ENCODE measurements at regions not wholly inside any gene's neighbourhood (a gene's known extent, or its start where the extent isn't known, plus 50 kb on each side); places are given as distances from the start of the nearest gene placed in this dataset.
"Not testable (repeated sequence)": the region's sequence is repeated elsewhere in the genome, so short reads cannot be mapped to it uniquely, and the experiment has no call there.

DNA sequence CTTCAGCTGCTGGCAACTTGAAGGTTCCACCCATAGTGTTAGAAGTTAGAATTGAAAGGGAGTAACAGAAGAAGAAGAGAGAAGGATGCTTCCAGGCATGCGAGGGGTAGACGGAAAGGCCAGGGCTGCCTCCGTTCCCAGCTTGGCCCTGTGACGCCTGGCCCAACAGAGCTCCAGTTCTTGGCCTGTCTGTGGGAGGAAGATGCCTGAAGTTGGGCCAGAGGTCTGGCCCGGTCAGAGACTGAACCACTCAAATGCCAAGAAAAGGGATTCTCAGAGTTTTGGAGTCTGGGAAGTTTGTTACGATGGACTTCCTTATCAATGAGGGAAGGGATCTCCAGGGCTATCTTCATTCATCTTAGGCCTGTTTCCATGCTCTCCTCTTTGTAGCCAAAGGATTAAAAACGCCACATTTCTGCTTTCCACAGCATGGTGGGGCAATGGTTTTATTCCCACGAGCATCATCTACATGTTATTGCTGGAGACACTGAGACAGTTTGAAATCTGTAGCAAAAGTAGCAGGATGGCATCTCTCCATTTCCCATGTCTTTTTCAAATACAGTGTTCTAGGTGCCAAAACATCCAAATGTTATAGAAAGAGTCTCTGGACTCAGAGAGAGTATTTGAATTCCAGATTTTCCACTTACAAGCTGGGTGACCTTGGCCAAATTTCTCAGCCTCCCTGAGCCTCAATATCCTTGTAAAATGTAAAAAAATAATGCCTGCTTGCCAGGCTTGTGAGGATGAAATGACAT lies 65.4 kb upstream of the ANKRD55 start:
- no peak for DNase-seq (ENCODE audit: low read depth)

GRCh38 chr5:56297851-56298250 lies 64.7 kb upstream of the ANKRD55 start:
- no peak for DNase-seq (ENCODE audit: low read depth)

GRCh38 chr5:56295311-56295710 lies 62.2 kb upstream of the ANKRD55 start:
- not testable (repeated sequence) for DNase-seq (ENCODE audit: low read depth)

- DNase-seq (ENCODE audit: low read depth): no peak
Measured at GRCh38 chr5:56294354-56294753, 61.2 kb upstream of the ANKRD55 start.

DNA sequence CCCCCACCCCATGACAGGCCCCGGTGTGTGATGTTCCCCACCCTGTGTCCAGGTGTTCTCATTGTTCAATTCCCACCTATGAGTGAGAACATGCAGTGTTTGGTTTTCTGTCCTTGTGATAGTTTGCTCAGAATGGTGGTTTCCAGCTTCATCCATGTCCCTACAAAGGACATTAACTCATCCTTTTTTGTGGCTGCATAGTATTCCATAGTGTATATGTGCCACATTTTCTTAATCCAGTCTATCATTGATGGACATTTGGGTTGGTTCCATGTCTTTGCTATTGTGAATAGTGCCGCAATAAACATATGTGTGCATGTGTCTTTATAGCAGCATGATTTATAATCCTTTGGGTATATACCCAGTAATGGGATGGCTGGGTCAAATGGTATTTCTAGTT lies 59.7 kb upstream of the ANKRD55 start:
- DNase-seq (ENCODE audit: low read depth): not testable (repeated sequence)

GRCh38 chr5:56291661-56292374 lies 58.7 kb upstream of the ANKRD55 start:
- no peak for DNase-seq (ENCODE audit: low read depth)

DNA sequence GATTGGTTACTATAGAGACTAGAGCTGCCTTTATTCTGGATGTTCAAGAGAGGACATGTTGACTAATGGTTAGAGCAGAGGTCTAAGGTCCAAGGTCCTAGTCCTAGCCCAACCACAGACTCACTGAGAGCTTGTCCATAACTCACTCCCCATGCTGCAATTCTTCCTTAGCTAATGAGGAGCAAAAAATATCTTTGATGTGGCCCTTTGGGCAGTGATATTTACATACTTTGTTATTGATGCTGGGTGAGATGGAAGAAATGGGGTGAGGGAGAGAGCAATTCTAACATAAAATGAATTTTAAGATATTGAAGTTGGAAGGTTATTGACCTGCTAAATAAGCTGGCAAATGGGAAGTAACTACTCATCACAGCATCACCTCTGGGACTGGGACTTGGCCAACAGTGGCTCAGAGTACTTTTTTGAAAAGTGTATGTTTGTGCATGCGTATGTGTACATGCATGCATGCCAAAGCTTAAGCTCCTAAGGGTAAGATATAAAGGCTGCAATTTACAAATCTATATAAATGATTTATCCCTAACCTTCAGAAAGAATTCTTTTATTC lies 58.0 kb upstream of the ANKRD55 start:
- no peak for DNase-seq (ENCODE audit: low read depth)

- no peak for DNase-seq (ENCODE audit: low read depth)
Measured at GRCh38 chr5:56290378-56291078, 57.4 kb upstream of the ANKRD55 start.

DNA sequence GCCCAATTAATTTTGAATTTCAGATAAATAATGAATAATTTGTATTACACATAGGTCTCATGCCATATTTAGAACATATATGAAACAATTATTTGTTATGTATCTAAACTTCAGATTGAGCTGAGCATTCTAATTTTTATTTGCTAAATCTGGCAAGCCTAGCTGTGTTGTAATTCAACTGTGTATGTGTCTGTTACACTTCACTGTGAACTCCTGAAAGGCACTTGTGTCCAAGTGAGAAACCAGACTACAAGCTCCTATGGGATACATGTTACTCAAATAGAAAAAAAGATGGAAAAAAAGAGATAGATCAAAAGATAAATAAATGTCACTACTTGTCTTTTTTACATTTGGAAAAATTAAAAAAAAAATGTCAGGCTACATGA lies 56.5 kb upstream of the ANKRD55 start:
- DNase-seq (ENCODE audit: low read depth): no peak

GRCh38 chr5:56288873-56289601 lies 55.9 kb upstream of the ANKRD55 start:
- no peak for DNase-seq (ENCODE audit: low read depth)

DNA sequence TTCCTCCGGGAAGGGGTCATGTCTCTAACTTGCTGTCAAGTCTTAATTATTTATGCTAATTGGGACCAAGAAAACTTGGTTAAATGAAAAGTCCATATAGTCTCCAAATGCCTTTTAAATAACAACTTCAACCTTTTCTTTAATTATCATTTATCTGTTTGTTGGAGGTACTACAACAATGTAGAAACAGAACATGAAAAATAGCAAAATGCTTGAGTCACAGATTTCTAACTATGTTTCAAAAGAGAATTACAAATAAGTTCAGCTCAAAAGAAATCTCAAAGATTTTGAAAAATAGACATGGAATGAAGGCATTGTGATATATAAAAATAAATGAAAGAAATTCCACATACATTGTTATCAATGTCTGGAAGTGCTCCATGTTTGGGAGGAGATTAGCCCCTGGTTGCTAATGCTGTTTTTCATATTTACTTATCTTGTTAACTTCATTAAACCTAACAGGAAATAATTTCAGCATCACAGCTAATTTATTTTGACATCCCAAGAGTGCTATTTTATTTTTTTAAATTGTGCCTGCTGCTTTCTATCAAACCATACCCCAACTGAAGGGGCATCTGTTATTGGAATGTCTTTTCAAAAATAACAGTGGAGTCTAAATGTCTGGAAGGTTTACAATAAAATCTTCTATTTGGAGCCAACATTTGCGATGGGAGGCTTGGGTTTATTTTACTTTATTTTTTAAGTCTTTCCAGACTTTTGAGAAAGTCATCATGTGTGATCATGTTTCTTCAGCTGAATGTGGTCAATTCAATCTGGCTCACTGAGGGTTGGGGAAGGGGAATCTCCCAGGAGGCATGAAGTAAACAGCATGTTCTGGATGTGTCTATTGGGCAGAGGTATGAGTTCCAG lies 53.1 kb upstream of the ANKRD55 start:
- DNase-seq (ENCODE audit: low read depth): no peak

DNA sequence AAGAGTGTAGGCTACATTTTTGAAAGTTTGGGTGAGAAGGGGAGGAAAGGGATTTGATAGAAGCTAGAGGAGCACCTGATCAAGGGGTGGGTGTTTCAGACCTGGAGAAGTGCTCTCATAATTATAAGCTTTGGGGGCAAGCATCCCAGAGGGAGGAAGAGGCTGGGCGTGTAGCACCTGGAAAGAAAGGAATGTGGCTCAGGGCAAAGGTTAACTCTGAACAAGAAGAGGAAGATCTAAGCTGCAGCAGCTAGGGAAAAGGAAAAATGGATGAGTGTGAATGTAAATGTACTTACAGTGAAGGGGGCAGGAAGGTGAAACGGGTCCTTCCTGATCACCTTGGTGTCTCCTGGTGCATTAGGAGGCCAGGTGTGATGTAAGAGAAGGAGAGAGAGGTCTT lies 49.8 kb upstream of the ANKRD55 start:
- DNase-seq (ENCODE audit: low read depth): no peak

Data from Daoy (cell line).